GM12892 (cell line): ENCODE measurements at regions not wholly inside any gene's neighbourhood (a gene's known extent, or its start where the extent isn't known, plus 50 kb on each side); places are given as distances from the start of the nearest gene placed in this dataset.
"Not testable (repeated sequence)": the region's sequence is repeated elsewhere in the genome, so short reads cannot be mapped to it uniquely, and the experiment has no call there.

Experiments used
- DNase-seq: peaks from one replicate; pipeline ENCODE4 v3.0.0; 2011; ENCODE audit not compliant: insufficient read length
- FAIRE-seq: peaks from 2 replicates; lab custom pipeline; 2011; peaks lifted over from hg19 to GRCh38; lab: Jason Lieb, UNC
- POLR2A ChIP-seq: IDR thresholded peaks from 2 replicates; pipeline ENCODE4 v1.6.1; 2011; ENCODE audit warnings: low read depth, low read length, control low read depth
- POLR2AphosphoS5 ChIP-seq: IDR thresholded peaks from 2 replicates; pipeline ENCODE4 v1.6.1; 2011; ENCODE audit warnings: low read depth, low read length, control low read depth
- TAF1 ChIP-seq: IDR thresholded peaks from 2 replicates; pipeline ENCODE4 v1.6.1; 2011; ENCODE audit warnings: low read depth, mild to moderate bottlenecking, control low read depth, low read length, borderline replicate concordance

DNA sequence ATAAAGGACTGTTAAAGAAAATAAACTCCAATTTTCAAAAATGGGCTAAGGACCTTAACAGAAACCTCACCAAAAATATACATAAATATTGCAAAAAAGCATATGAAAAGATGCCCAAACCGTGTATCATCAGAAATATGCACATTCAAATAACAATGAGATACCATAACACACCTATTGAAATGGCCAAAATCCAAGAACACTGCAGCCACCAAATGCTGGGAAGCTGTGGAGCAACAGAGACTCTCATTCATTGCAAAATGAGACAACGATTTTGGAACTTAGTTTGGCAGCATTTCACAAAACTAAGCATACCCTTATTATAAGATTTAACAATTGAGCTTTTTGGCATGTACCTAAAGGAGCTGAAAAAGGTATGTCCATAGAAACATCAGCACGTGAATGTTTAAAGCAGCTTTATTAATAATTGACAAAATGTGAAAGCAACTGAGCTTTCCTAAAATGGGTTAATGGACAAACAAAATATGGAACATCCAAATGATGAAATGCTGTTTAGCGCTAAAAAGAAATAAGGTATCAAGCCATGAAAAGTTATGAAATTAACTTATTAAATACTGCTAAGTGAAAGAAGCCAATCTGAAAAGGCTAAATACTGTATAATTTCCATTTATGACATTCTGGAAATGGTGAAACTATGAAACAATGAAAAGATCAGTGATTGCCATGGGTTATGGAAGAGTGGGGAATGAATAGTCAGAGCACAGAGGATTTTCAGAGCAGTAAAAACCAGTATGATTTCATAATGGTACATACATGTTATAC lies 592.6 kb upstream of the ADGRB3 start:
- DNase-seq = no peak
- no peak for FAIRE-seq
- TF ChIP-seq POLR2A (no peak), TAF1 (no peak), POLR2AphosphoS5 (no peak)

DNA sequence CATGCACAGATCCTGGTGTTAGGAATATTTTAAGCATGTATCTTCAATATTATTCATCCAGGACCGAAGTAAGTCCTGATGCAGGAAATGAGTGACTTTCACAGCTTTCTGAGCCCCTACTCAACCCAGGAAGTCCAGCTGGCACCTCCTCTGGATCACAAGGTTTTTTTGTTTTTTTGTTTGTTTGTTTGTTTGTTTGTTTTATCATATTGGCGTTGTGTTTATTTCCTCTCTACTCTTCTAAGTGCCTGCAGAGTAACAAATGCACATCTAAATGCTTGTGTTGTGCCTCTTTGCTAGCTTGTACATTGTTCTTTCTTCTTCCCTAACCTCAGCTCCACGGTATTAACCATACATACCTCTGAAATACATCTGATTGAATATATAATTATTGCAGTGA lies 594.3 kb upstream of the ADGRB3 start:
- no peak for TF ChIP-seq TAF1
- TF ChIP-seq POLR2A = no peak
- no peak for TF ChIP-seq POLR2AphosphoS5
- no peak for FAIRE-seq
- DNase-seq = no peak

- no peak for FAIRE-seq
- TF ChIP-seq TAF1 (no peak), POLR2A (no peak)
These were observed 594.7 kb upstream of the ADGRB3 start for GRCh38 chr6:68040312-68040778.

GRCh38 chr6:68039641-68040311 lies 595.3 kb upstream of the ADGRB3 start:
- no peak for TF ChIP-seq POLR2A
- TF ChIP-seq TAF1 = no peak
- no peak for TF ChIP-seq POLR2AphosphoS5
- FAIRE-seq = no peak
- DNase-seq = no peak

More at GRCh38 chr6:68040312-68040778, 594.7 kb upstream of the ADGRB3 start:
- DNase-seq = no peak

GRCh38 chr6:68038815-68039408 lies 596.2 kb upstream of the ADGRB3 start:
- FAIRE-seq (no peak), DNase-seq (no peak)
- TF ChIP-seq TAF1 (no peak), POLR2A (no peak), POLR2AphosphoS5 (no peak)

GRCh38 chr6:68032217-68032616 lies 602.9 kb upstream of the ADGRB3 start:
- DNase-seq (no peak), FAIRE-seq (no peak)
- TF ChIP-seq POLR2A = no peak
- TF ChIP-seq POLR2AphosphoS5 = no peak
- no peak for TF ChIP-seq TAF1

DNA sequence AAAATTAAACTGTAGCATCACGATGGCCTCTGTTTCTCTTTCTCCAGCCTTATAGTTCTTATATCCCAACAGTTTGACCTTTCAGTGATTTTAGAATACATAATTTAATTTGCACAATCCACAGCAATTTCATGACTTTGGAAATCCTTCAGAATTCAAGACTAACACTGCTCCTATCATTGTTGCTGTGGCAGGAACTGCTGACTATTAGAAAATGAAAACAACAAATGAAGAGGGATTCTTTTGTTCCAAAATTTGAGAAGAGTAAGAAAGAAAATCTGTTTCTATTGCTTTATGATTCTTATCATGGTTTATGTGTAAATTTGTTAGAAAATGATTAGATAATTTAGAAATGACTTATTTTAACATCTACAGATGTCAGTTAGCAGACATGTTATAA lies 604.0 kb upstream of the ADGRB3 start:
- TF ChIP-seq TAF1 = no peak
- TF ChIP-seq POLR2AphosphoS5 = no peak
- no peak for TF ChIP-seq POLR2A
- no peak for FAIRE-seq
- no peak for DNase-seq

GRCh38 chr6:68026483-68026882 lies 608.6 kb upstream of the ADGRB3 start:
- no peak for DNase-seq
- TF ChIP-seq POLR2AphosphoS5 (no peak), TAF1 (no peak), POLR2A (no peak)
- FAIRE-seq = no peak

- FAIRE-seq = no peak
- TF ChIP-seq POLR2A (no peak), POLR2AphosphoS5 (no peak), TAF1 (no peak)
- DNase-seq = no peak
These were observed 609.3 kb upstream of the ADGRB3 start for GRCh38 chr6:68025764-68026163.

GRCh38 chr6:68024570-68025269 lies 610.4 kb upstream of the ADGRB3 start:
- FAIRE-seq = no peak
- DNase-seq = no peak
- TF ChIP-seq TAF1 (no peak), POLR2AphosphoS5 (no peak), POLR2A (no peak)

DNA sequence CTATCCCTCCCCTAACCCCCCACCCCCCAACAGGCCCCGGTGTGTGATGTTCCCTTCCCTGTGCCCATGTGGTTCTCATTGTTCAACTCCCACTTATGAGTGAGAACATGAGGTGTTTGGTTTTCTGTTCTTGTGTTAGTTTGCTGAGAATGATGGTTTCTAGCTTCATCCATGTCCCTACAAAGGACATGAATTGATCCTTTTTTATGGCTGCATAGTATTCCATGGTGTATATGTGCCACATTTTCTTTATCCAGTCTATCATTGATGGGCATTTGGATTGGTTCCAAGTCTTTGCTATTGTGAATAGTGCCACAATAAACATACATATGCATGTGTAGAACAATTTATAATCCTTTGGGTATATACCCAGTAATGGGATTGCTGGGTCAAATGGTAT lies 612.1 kb upstream of the ADGRB3 start:
- not testable (repeated sequence) for DNase-seq, FAIRE-seq
